HepG2 (cell line): ENCODE measurements at regions not wholly inside any gene's neighbourhood (a gene's known extent, or its start where the extent isn't known, plus 50 kb on each side); places are given as distances from the start of the nearest gene placed in this dataset.
A peak's percentile ranks its signal among the peaks of the same experiment; 100 is the strongest.

ENCODE experiments used
- ATF7-NPFF ChIP-seq: sonication (generic); formaldehyde crosslinking; IDR thresholded peaks from 2 replicates; pipeline ENCODE4 v1.8.1; 2023; ENCODE audit warnings: mild to moderate bottlenecking, low read depth, missing genetic modification reagents, moderate library complexity
- CAMTA2 ChIP-seq: sonication (generic); formaldehyde crosslinking; IDR thresholded peaks from 2 replicates; pipeline ENCODE4 v1.4.0; 2020; ENCODE audit warnings: mild to moderate bottlenecking, missing genetic modification reagents, borderline replicate concordance
- PHF21A ChIP-seq: sonication (generic); formaldehyde crosslinking; IDR thresholded peaks from 2 replicates; pipeline ENCODE4 v1.5.0; 2020; ENCODE audit warnings: mild to moderate bottlenecking, missing genetic modification reagents
- PHF8 ChIP-seq: sonication (generic); formaldehyde crosslinking; IDR thresholded peaks from 2 replicates; pipeline ENCODE4 v1.5.0; 2020; ENCODE audit warnings: missing genetic modification reagents
- ZNF674 ChIP-seq: sonication (generic); formaldehyde crosslinking; IDR thresholded peaks from 2 replicates; pipeline ENCODE4 v1.5.0; 2020; ENCODE audit warnings: low read depth, mild to moderate bottlenecking, missing genetic modification reagents
- ZSCAN25 ChIP-seq: sonication (generic); formaldehyde crosslinking; IDR thresholded peaks from 2 replicates; pipeline ENCODE4 v1.8.0; 2022; ENCODE audit warnings: mild to moderate bottlenecking, missing genetic modification reagents
- TF ChIP-seq, protein P1 (sequence below): sonication (generic); formaldehyde crosslinking; IDR thresholded peaks from 2 replicates; pipeline ENCODE4 v1.4.0; 2020; ENCODE audit warnings: missing genetic modification reagents, borderline replicate concordance
- TF ChIP-seq, protein P2 (sequence below): sonication (generic); formaldehyde crosslinking; IDR thresholded peaks from 2 replicates; pipeline ENCODE4 v1.4.0; 2020; ENCODE audit warnings: mild to moderate bottlenecking, missing genetic modification reagents
- TF ChIP-seq, protein P3 (sequence below): sonication (generic); formaldehyde crosslinking; IDR thresholded peaks from 2 replicates; pipeline ENCODE4 v1.9.0; 2021; ENCODE audit warnings: missing genetic modification reagents, borderline replicate concordance
- TF ChIP-seq, protein P4 (sequence below): sonication (generic); formaldehyde crosslinking; conservative IDR thresholded peaks from 2 replicates; pipeline ENCODE4 v1.8.0; 2022; ENCODE audit warnings: missing genetic modification reagents
- TF ChIP-seq, protein P5 (sequence below): sonication (generic); formaldehyde crosslinking; IDR thresholded peaks from 2 replicates; pipeline ENCODE4 v1.4.0; 2020; ENCODE audit warnings: missing genetic modification reagents
- TF ChIP-seq, protein P6 (sequence below): sonication (generic); formaldehyde crosslinking; IDR thresholded peaks from 2 replicates; pipeline ENCODE4 v1.5.0; 2020; ENCODE audit warnings: mild to moderate bottlenecking, missing genetic modification reagents
- TF ChIP-seq, protein P7 (sequence below): sonication (generic); formaldehyde crosslinking; IDR thresholded peaks from 2 replicates; pipeline ENCODE4 v1.9.0; 2021; ENCODE audit warnings: missing genetic modification reagents, mild to moderate bottlenecking, borderline replicate concordance

DNA sequence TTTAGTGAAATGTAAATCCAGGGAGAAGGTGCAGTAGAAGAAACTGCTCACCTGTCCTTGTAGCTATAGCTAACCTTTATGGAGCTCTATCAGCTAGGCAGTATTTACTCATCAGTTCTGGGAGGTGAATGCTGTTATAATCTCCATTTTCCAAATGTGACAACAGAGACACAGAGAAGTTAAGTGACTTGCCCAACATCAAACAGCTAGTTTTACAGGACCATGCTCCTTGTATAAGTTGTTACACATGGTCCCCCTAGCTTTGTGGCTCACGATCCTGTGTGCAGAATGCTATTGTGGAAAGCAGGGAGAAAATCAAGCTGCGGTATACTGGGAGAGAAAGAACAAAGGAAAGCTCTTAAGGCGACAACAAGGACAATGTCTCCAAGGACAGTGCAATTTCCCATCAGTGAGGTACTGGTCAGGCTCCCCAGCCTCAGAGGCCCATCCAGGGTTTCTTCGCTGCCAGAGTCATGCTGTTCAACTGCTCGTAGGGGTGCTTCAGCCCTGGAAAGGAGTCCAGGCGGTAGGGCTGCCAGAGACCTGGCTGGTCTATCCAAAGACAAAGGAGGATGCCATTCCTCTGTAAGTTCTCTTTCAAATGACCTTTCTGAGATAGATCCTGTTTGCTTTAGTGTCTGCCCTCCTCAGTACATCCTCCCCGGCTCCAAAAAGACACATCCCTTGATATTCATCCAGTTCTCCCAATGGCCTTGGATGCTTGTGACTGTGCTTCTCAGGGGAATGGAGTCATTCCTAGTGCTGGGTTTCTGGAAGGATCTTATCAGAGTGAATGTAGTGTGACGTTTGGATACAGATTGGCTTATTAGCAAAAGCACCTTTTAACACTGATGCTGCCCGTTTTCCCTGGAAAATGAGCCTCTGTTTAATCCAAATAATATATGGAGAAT, 95.5 kb downstream of the ARF6 start (continued):
- TF ChIP-seq ZSCAN25 (CRISPR knock-in tag) (no peak), PHF8 (peak; percentile 20; the same call in 1 of the 2 replicates), ATF7-NPFF (CRISPR knock-in tag) (no peak), ZNF674 (CRISPR knock-in tag) (no peak), CAMTA2 (CRISPR knock-in tag) (no peak), PHF21A (no peak)
- TF ChIP-seq, protein P1, sequence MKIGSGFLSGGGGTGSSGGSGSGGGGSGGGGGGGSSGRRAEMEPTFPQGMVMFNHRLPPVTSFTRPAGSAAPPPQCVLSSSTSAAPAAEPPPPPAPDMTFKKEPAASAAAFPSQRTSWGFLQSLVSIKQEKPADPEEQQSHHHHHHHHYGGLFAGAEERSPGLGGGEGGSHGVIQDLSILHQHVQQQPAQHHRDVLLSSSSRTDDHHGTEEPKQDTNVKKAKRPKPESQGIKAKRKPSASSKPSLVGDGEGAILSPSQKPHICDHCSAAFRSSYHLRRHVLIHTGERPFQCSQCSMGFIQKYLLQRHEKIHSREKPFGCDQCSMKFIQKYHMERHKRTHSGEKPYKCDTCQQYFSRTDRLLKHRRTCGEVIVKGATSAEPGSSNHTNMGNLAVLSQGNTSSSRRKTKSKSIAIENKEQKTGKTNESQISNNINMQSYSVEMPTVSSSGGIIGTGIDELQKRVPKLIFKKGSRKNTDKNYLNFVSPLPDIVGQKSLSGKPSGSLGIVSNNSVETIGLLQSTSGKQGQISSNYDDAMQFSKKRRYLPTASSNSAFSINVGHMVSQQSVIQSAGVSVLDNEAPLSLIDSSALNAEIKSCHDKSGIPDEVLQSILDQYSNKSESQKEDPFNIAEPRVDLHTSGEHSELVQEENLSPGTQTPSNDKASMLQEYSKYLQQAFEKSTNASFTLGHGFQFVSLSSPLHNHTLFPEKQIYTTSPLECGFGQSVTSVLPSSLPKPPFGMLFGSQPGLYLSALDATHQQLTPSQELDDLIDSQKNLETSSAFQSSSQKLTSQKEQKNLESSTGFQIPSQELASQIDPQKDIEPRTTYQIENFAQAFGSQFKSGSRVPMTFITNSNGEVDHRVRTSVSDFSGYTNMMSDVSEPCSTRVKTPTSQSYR (CRISPR knock-in tag): no peak
- TF ChIP-seq, protein P2, sequence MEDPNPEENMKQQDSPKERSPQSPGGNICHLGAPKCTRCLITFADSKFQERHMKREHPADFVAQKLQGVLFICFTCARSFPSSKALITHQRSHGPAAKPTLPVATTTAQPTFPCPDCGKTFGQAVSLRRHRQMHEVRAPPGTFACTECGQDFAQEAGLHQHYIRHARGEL (CRISPR knock-in tag): no peak
- TF ChIP-seq, protein P3, sequence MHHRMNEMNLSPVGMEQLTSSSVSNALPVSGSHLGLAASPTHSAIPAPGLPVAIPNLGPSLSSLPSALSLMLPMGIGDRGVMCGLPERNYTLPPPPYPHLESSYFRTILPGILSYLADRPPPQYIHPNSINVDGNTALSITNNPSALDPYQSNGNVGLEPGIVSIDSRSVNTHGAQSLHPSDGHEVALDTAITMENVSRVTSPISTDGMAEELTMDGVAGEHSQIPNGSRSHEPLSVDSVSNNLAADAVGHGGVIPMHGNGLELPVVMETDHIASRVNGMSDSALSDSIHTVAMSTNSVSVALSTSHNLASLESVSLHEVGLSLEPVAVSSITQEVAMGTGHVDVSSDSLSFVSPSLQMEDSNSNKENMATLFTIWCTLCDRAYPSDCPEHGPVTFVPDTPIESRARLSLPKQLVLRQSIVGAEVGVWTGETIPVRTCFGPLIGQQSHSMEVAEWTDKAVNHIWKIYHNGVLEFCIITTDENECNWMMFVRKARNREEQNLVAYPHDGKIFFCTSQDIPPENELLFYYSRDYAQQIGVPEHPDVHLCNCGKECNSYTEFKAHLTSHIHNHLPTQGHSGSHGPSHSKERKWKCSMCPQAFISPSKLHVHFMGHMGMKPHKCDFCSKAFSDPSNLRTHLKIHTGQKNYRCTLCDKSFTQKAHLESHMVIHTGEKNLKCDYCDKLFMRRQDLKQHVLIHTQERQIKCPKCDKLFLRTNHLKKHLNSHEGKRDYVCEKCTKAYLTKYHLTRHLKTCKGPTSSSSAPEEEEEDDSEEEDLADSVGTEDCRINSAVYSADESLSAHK (CRISPR knock-in tag): no peak
- TF ChIP-seq, protein P4, sequence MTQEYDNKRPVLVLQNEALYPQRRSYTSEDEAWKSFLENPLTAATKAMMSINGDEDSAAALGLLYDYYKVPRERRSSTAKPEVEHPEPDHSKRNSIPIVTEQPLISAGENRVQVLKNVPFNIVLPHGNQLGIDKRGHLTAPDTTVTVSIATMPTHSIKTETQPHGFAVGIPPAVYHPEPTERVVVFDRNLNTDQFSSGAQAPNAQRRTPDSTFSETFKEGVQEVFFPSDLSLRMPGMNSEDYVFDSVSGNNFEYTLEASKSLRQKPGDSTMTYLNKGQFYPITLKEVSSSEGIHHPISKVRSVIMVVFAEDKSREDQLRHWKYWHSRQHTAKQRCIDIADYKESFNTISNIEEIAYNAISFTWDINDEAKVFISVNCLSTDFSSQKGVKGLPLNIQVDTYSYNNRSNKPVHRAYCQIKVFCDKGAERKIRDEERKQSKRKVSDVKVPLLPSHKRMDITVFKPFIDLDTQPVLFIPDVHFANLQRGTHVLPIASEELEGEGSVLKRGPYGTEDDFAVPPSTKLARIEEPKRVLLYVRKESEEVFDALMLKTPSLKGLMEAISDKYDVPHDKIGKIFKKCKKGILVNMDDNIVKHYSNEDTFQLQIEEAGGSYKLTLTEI: no peak
- TF ChIP-seq, protein P5, sequence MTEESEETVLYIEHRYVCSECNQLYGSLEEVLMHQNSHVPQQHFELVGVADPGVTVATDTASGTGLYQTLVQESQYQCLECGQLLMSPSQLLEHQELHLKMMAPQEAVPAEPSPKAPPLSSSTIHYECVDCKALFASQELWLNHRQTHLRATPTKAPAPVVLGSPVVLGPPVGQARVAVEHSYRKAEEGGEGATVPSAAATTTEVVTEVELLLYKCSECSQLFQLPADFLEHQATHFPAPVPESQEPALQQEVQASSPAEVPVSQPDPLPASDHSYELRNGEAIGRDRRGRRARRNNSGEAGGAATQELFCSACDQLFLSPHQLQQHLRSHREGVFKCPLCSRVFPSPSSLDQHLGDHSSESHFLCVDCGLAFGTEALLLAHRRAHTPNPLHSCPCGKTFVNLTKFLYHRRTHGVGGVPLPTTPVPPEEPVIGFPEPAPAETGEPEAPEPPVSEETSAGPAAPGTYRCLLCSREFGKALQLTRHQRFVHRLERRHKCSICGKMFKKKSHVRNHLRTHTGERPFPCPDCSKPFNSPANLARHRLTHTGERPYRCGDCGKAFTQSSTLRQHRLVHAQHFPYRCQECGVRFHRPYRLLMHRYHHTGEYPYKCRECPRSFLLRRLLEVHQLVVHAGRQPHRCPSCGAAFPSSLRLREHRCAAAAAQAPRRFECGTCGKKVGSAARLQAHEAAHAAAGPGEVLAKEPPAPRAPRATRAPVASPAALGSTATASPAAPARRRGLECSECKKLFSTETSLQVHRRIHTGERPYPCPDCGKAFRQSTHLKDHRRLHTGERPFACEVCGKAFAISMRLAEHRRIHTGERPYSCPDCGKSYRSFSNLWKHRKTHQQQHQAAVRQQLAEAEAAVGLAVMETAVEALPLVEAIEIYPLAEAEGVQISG (CRISPR knock-in tag): no peak
- TF ChIP-seq, protein P6, sequence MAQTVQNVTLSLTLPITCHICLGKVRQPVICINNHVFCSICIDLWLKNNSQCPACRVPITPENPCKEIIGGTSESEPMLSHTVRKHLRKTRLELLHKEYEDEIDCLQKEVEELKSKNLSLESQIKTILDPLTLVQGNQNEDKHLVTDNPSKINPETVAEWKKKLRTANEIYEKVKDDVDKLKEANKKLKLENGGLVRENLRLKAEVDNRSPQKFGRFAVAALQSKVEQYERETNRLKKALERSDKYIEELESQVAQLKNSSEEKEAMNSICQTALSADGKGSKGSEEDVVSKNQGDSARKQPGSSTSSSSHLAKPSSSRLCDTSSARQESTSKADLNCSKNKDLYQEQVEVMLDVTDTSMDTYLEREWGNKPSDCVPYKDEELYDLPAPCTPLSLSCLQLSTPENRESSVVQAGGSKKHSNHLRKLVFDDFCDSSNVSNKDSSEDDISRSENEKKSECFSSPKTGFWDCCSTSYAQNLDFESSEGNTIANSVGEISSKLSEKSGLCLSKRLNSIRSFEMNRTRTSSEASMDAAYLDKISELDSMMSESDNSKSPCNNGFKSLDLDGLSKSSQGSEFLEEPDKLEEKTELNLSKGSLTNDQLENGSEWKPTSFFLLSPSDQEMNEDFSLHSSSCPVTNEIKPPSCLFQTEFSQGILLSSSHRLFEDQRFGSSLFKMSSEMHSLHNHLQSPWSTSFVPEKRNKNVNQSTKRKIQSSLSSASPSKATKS (CRISPR knock-in tag): no peak
- TF ChIP-seq, protein P7, sequence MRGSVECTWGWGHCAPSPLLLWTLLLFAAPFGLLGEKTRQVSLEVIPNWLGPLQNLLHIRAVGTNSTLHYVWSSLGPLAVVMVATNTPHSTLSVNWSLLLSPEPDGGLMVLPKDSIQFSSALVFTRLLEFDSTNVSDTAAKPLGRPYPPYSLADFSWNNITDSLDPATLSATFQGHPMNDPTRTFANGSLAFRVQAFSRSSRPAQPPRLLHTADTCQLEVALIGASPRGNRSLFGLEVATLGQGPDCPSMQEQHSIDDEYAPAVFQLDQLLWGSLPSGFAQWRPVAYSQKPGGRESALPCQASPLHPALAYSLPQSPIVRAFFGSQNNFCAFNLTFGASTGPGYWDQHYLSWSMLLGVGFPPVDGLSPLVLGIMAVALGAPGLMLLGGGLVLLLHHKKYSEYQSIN (CRISPR knock-in tag): no peak
